HL-60 (cell line): ENCODE measurements at regions not wholly inside any gene's neighbourhood (a gene's known extent, or its start where the extent isn't known, plus 50 kb on each side); places are given as distances from the start of the nearest gene placed in this dataset.

ENCODE experiments used
- DNase-seq, 2 experiments: peaks; one replicate each; pipeline ENCODE4 v3.0.0-alpha.2; 2010 to 2020; ENCODE audit warnings: low read depth in 1 of 2, low spot score in 1 of 2
- H3K27ac ChIP-seq: fragments of 250-450 bp; sonication (Bioruptor Pico); replicated peaks from 2 replicates; pipeline ENCODE4 v1.5.1; 2020; ENCODE audit warnings: mild to moderate bottlenecking, moderate library complexity
- H3K27me3 ChIP-seq: fragments of 250-450 bp; sonication (Bioruptor Pico); 2 replicates; pipeline ENCODE4 v1.5.1; 2021; ENCODE audit warnings: mild to moderate bottlenecking, moderate library complexity; ENCODE audit not compliant: insufficient read depth, poor library complexity, severe bottlenecking
- H3K4me3 ChIP-seq: replicated peaks from 2 replicates; pipeline ENCODE4 v1.5.1; 2011; ENCODE audit warnings: mild to moderate bottlenecking, control low read depth, low read length; ENCODE audit not compliant: insufficient read depth
- CTCF ChIP-seq: IDR thresholded peaks from one replicate; pipeline ENCODE4 v1.5.1; 2011; ENCODE audit warnings: low read length, control low read depth, inconsistent platforms; ENCODE audit not compliant: insufficient read depth
- GABPA ChIP-seq: IDR thresholded peaks from 2 replicates; pipeline ENCODE4 v1.6.1; 2012; ENCODE audit warnings: low read depth
- POLR2AphosphoS5 ChIP-seq: IDR thresholded peaks from 2 replicates; pipeline ENCODE4 v1.6.1; 2012; ENCODE audit warnings: low read depth
- REST ChIP-seq: IDR thresholded peaks from 2 replicates; pipeline ENCODE4 v1.6.1; 2012; ENCODE audit warnings: low read depth; ENCODE audit not compliant: insufficient replicate concordance
- SPI1 ChIP-seq: IDR thresholded peaks from 2 replicates; pipeline ENCODE4 v1.6.1; 2012; ENCODE audit warnings: low read depth, mild to moderate bottlenecking, borderline replicate concordance

DNA sequence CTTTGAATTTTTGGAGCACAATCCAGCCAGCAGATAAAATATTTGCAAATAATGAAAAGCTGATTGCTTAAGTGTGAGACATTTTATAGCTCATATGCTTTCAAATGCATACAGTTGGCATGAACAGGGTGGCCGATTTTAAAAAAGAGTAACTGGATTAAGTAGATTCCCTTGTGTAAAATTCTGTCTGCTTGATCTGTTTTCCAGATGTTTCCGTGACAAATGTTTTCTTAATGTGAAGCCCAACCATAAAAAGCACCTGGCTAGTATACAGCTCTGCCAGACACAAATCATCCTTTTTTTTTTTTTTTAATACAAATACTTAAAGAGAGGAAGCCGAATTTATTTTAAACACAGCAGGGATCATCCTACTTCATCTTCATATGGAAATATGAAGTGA, 440.7 kb downstream of the CCER1 start:
- no peak for DNase-seq
- no peak overlapping the region for H3K4me3 ChIP-seq
- H3K27ac ChIP-seq = no peak overlapping the region
- H3K27me3 ChIP-seq = no peaks in the 10 kb centered on the region
- TF ChIP-seq GABPA (no peak), CTCF (no peak), SPI1 (no peak), REST (no peak), POLR2AphosphoS5 (no peak)

DNA sequence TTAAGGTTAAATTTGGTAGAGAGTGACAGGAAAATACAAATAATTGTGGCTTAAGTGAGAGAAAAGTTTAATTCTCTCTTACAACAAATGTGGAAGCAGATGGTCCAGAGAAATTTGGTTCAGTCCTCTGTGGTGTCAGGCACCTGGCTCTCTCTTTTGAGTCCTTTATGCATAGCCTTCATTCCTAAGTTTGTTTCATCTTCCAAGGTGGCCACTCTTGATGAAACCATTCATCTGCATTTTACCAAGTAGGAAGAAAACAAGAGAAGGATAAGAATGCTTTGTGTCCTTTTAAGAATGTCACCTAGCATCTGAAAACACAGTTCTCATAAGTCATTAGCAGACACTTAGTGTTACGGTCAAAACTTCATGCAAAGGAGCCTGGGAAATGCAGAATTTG, 442.5 kb downstream of the CCER1 start:
- Histone ChIP-seq H3K27ac (no peak overlapping the region), H3K27me3 (no peaks in the 10 kb centered on the region), H3K4me3 (no peak overlapping the region)
- TF ChIP-seq CTCF = no peak
- TF ChIP-seq GABPA = no peak
- TF ChIP-seq POLR2AphosphoS5 = no peak
- no peak for TF ChIP-seq REST
- TF ChIP-seq SPI1 = no peak
- DNase-seq = no peak

GRCh38 chr12:90510948-90511347, 444.0 kb downstream of the CCER1 start:
- DNase-seq = no peak
- Histone ChIP-seq H3K4me3 (no peak overlapping the region), H3K27ac (no peak overlapping the region), H3K27me3 (no peaks in the 10 kb centered on the region)
- TF ChIP-seq CTCF (no peak), POLR2AphosphoS5 (no peak), SPI1 (no peak), GABPA (no peak)

- Histone ChIP-seq H3K4me3 (no peak overlapping the region), H3K27ac (no peak overlapping the region), H3K27me3 (no peaks in the 10 kb centered on the region)
- TF ChIP-seq SPI1 (no peak), CTCF (no peak), REST (no peak), POLR2AphosphoS5 (no peak), GABPA (no peak)
- DNase-seq = no peak
Measured at GRCh38 chr12:90504806-90505205, 450.2 kb downstream of the CCER1 start.
